Activated T-helper 1 cell treated with anti-CD3 and anti-CD28 coated beads, Interleukin-12 subunit alpha, Interleukin-12 subunit beta, Interleukin-2, Interleukin-4 antibody, amounts not matched to agents 30 ng/mL and 10 ng/mL and 1 ng/mL, durations not matched to agents 14 hours and 24 hours and 36 hours (primary cell): ENCODE measurements at regions not wholly inside any gene's neighbourhood (a gene's known extent, or its start where the extent isn't known, plus 50 kb on each side); places are given as distances from the start of the nearest gene placed in this dataset.

Experiments
- DNase-seq: peaks from one replicate; pipeline ENCODE4 v3.0.0; 2021; ENCODE audit warnings: low spot score
- H3K27ac Mint-ChIP-seq: one replicate; pipeline ENCODE4 v1.8.0; 2021; ENCODE audit warnings: mild to moderate bottlenecking, mixed read lengths
- H3K27me3 Mint-ChIP-seq: one replicate; pipeline ENCODE4 v1.8.0; 2022; ENCODE audit warnings: mild to moderate bottlenecking, moderate library complexity, mixed read lengths; ENCODE audit not compliant: insufficient read depth
- H3K36me3 Mint-ChIP-seq: one replicate; pipeline ENCODE4 v1.8.0; 2021; ENCODE audit warnings: low read depth, mixed read lengths
- H3K4me1 Mint-ChIP-seq: one replicate; pipeline ENCODE4 v1.8.0; 2021; ENCODE audit warnings: low read depth, mixed read lengths
- H3K4me3 Mint-ChIP-seq: one replicate; pipeline ENCODE4 v1.8.0; 2021; ENCODE audit warnings: mild to moderate bottlenecking, moderate library complexity, mixed read lengths
- H3K9me3 Mint-ChIP-seq: one replicate; pipeline ENCODE4 v1.8.0; 2021; ENCODE audit warnings: mixed read lengths
- intact Hi-C: fragments of 100-400 bp; cut with micrococcal nuclease; formaldehyde crosslinking; loops from one replicate; pipeline ENCODE4 v1.15.1; 2024

- Mint-ChIP-seq H3K9me3 (no peaks in the 10 kb centered on the region), H3K27me3 (no peaks in the 10 kb centered on the region)
- intact Hi-C loops: no loop called here
Measured at GRCh38 chr4:1541449-1542225, 135.4 kb upstream of the NKX1-1 start.

GRCh38 chr4:1540601-1541375, 134.5 kb upstream of the NKX1-1 start:
- intact Hi-C loops: no loop called here
- Mint-ChIP-seq H3K27me3 (no peaks in the 10 kb centered on the region), H3K9me3 (no peaks in the 10 kb centered on the region), H3K27ac (no peak overlapping the region), H3K4me3 (no peak overlapping the region), H3K4me1 (no peaks in the 10 kb centered on the region), H3K36me3 (no peaks in the 10 kb centered on the region)
- no peak for DNase-seq

More at GRCh38 chr4:1541449-1542225, 135.4 kb upstream of the NKX1-1 start:
- H3K36me3 Mint-ChIP-seq: no peaks in the 10 kb centered on the region
- no peak overlapping the region for H3K27ac Mint-ChIP-seq
- no peak overlapping the region for H3K4me3 Mint-ChIP-seq
- no peak for DNase-seq
- no peaks in the 10 kb centered on the region for H3K4me1 Mint-ChIP-seq

GRCh38 chr4:1539859-1540600, 133.8 kb upstream of the NKX1-1 start:
- no peak overlapping the region for H3K27ac Mint-ChIP-seq
- H3K9me3 Mint-ChIP-seq: no peaks in the 10 kb centered on the region
- no peaks in the 10 kb centered on the region for H3K27me3 Mint-ChIP-seq
- H3K4me3 Mint-ChIP-seq: no peak overlapping the region
- intact Hi-C loops: no loop called here
- no peaks in the 10 kb centered on the region for H3K36me3 Mint-ChIP-seq
- no peak for DNase-seq
- H3K4me1 Mint-ChIP-seq: no peaks in the 10 kb centered on the region

GRCh38 chr4:1538941-1539772, 132.9 kb upstream of the NKX1-1 start:
- intact Hi-C loops: no loop called here
- no peaks in the 10 kb centered on the region for H3K36me3 Mint-ChIP-seq

GRCh38 chr4:1538096-1538410, 131.8 kb upstream of the NKX1-1 start:
- Mint-ChIP-seq H3K27ac (no peak overlapping the region), H3K27me3 (peaks cover 1% of the 10 kb centered on the region), H3K36me3 (no peaks in the 10 kb centered on the region), H3K4me1 (no peaks in the 10 kb centered on the region), H3K4me3 (no peak overlapping the region), H3K9me3 (no peaks in the 10 kb centered on the region)
- intact Hi-C loops: no loop called here
- DNase-seq: no peak

More at GRCh38 chr4:1538941-1539772, 132.9 kb upstream of the NKX1-1 start:
- no peak for DNase-seq
- no peaks in the 10 kb centered on the region for H3K4me1 Mint-ChIP-seq
- H3K9me3 Mint-ChIP-seq: no peaks in the 10 kb centered on the region
- H3K4me3 Mint-ChIP-seq: no peak overlapping the region
- peaks cover 1% of the 10 kb centered on the region for H3K27me3 Mint-ChIP-seq
- H3K27ac Mint-ChIP-seq: no peak overlapping the region

- H3K36me3 Mint-ChIP-seq: no peaks in the 10 kb centered on the region
- no peaks in the 10 kb centered on the region for H3K4me1 Mint-ChIP-seq
- no peak for DNase-seq
- intact Hi-C loops: no loop called here
- no peak overlapping the region for H3K27ac Mint-ChIP-seq
- no peak overlapping the region for H3K4me3 Mint-ChIP-seq
- no peaks in the 10 kb centered on the region for H3K9me3 Mint-ChIP-seq
- H3K27me3 Mint-ChIP-seq: peaks cover 1% of the 10 kb centered on the region
Measured at GRCh38 chr4:1537410-1538095, 131.3 kb upstream of the NKX1-1 start.

- Mint-ChIP-seq H3K27ac (no peak overlapping the region), H3K27me3 (peaks cover 1% of the 10 kb centered on the region), H3K4me1 (no peaks in the 10 kb centered on the region), H3K36me3 (no peaks in the 10 kb centered on the region), H3K4me3 (no peak overlapping the region), H3K9me3 (no peaks in the 10 kb centered on the region)
- DNase-seq: no peak
- intact Hi-C loops: no loop called here
Measured at GRCh38 chr4:1536579-1537409, 130.6 kb upstream of the NKX1-1 start.

- Mint-ChIP-seq H3K27ac (no peak overlapping the region), H3K4me3 (no peak overlapping the region), H3K36me3 (no peaks in the 10 kb centered on the region), H3K9me3 (no peaks in the 10 kb centered on the region), H3K27me3 (peaks cover 1% of the 10 kb centered on the region), H3K4me1 (no peaks in the 10 kb centered on the region)
- intact Hi-C loops: no loop called here
- no peak for DNase-seq
Measured at GRCh38 chr4:1535926-1536578, 129.8 kb upstream of the NKX1-1 start.

GRCh38 chr4:1534876-1535526, 128.8 kb upstream of the NKX1-1 start:
- no peak overlapping the region for H3K4me3 Mint-ChIP-seq
- H3K27ac Mint-ChIP-seq: no peak overlapping the region
- no peaks in the 10 kb centered on the region for H3K4me1 Mint-ChIP-seq

GRCh38 chr4:1534095-1534872, 128.0 kb upstream of the NKX1-1 start:
- no peaks in the 10 kb centered on the region for H3K9me3 Mint-ChIP-seq
- no peaks in the 10 kb centered on the region for H3K4me1 Mint-ChIP-seq
- intact Hi-C loops: no loop called here
- H3K36me3 Mint-ChIP-seq: no peaks in the 10 kb centered on the region
- no peak overlapping the region for H3K27ac Mint-ChIP-seq
- no peak overlapping the region for H3K4me3 Mint-ChIP-seq
- H3K27me3 Mint-ChIP-seq: peaks cover 1% of the 10 kb centered on the region
- DNase-seq: no peak

More at GRCh38 chr4:1534876-1535526, 128.8 kb upstream of the NKX1-1 start:
- Mint-ChIP-seq H3K36me3 (no peaks in the 10 kb centered on the region), H3K9me3 (no peaks in the 10 kb centered on the region), H3K27me3 (peaks cover 1% of the 10 kb centered on the region)
- intact Hi-C loops: no loop called here
- no peak for DNase-seq
